HG02642 (cell line): ENCODE measurements at regions not wholly inside any gene's neighbourhood (a gene's known extent, or its start where the extent isn't known, plus 50 kb on each side); places are given as distances from the start of the nearest gene placed in this dataset.
A peak's percentile ranks its signal among the peaks of the same experiment; 100 is the strongest.
"Not testable (repeated sequence)": the region's sequence is repeated elsewhere in the genome, so short reads cannot be mapped to it uniquely, and the experiment has no call there.

ENCODE experiments used
- ATAC-seq: cut with Tn5 transposase; IDR thresholded peaks from one replicate; pipeline ENCODE4 v1.9.1; 2021; ENCODE audit warnings: mild to moderate bottlenecking; ENCODE audit not compliant: unreplicated experiment, poor library complexity

- no peak for ATAC-seq
These were observed 72.7 kb upstream of the NALF2 start for GRCh38 chrX:69431420-69431819.

GRCh38 chrX:69430785-69431184, 73.3 kb upstream of the NALF2 start:
- ATAC-seq, result no peak

- ATAC-seq, result no peak
These were observed 74.6 kb upstream of the NALF2 start for GRCh38 chrX:69429339-69430015.

GRCh38 chrX:69428216-69428615, 75.9 kb upstream of the NALF2 start:
- no peak for ATAC-seq

- no peak for ATAC-seq
These were observed 79.2 kb upstream of the NALF2 start for GRCh38 chrX:69424910-69425309.

GRCh38 chrX:69424161-69424560, 80.0 kb upstream of the NALF2 start:
- no peak for ATAC-seq

- not testable (repeated sequence) for ATAC-seq
These were observed 81.9 kb upstream of the NALF2 start for GRCh38 chrX:69422208-69422607.

GRCh38 chrX:69415698-69416097, 88.4 kb upstream of the NALF2 start:
- no peak for ATAC-seq

- ATAC-seq, result no peak
These were observed 91.5 kb upstream of the NALF2 start for GRCh38 chrX:69412661-69413060.

GRCh38 chrX:69398881-69399280, 105.2 kb upstream of the NALF2 start:
- ATAC-seq, result no peak

GRCh38 chrX:69396916-69397315, 107.2 kb upstream of the NALF2 start:
- no peak for ATAC-seq

GRCh38 chrX:69395306-69395705, 108.8 kb upstream of the NALF2 start:
- no peak for ATAC-seq

GRCh38 chrX:69389101-69389501, 115.0 kb upstream of the NALF2 start:
- no peak for ATAC-seq

GRCh38 chrX:69388526-69388925, 115.6 kb upstream of the NALF2 start:
- ATAC-seq, result no peak

- peak; percentile 58 for ATAC-seq
These were observed 116.3 kb upstream of the NALF2 start for GRCh38 chrX:69387567-69388487.

- ATAC-seq, result no peak
These were observed 117.4 kb upstream of the NALF2 start for GRCh38 chrX:69386681-69387080.

GRCh38 chrX:69379412-69379811, 124.7 kb upstream of the NALF2 start:
- ATAC-seq, result no peak

- no peak for ATAC-seq
These were observed 129.6 kb upstream of the NALF2 start for GRCh38 chrX:69374569-69374968.

GRCh38 chrX:69372435-69372834, 131.7 kb upstream of the NALF2 start:
- no peak for ATAC-seq

- no peak for ATAC-seq
These were observed 133.0 kb upstream of the NALF2 start for GRCh38 chrX:69371159-69371558.

- ATAC-seq, result no peak
These were observed 134.1 kb upstream of the NALF2 start for GRCh38 chrX:69369999-69370398.

GRCh38 chrX:69366183-69366582, 137.9 kb upstream of the NALF2 start:
- ATAC-seq, result no peak
